GM18520 (cell line): ENCODE measurements at regions not wholly inside any gene's neighbourhood (a gene's known extent, or its start where the extent isn't known, plus 50 kb on each side); places are given as distances from the start of the nearest gene placed in this dataset.

Source experiments
- ATAC-seq: cut with Tn5 transposase; IDR thresholded peaks from one replicate; pipeline ENCODE4 v1.9.1; 2021; ENCODE audit not compliant: unreplicated experiment

- no peak for ATAC-seq
These were observed 182.1 kb downstream of the MRPL39 start for GRCh38 chr21:25425156-25425555.

GRCh38 chr21:25424634-25425033 is 182.6 kb downstream of the MRPL39 start:
- no peak for ATAC-seq

- no peak for ATAC-seq
These were observed 183.2 kb downstream of the MRPL39 start for GRCh38 chr21:25424048-25424447.

GRCh38 chr21:25422610-25423608 is 184.4 kb downstream of the MRPL39 start:
- ATAC-seq, result no peak

- ATAC-seq, result peak; percentile 56
These were observed 185.8 kb downstream of the MRPL39 start for GRCh38 chr21:25421321-25422028.

- no peak for ATAC-seq
These were observed 186.4 kb downstream of the MRPL39 start for GRCh38 chr21:25420831-25421230.

- no peak for ATAC-seq
These were observed 190.6 kb downstream of the MRPL39 start for GRCh38 chr21:25416669-25417068.

GRCh38 chr21:25412100-25412499 is 195.2 kb downstream of the MRPL39 start:
- ATAC-seq, result no peak

- ATAC-seq, result no peak
These were observed 197.3 kb downstream of the MRPL39 start for GRCh38 chr21:25409978-25410377.

GRCh38 chr21:25408666-25409065 is 198.6 kb downstream of the MRPL39 start:
- no peak for ATAC-seq

GRCh38 chr21:25406887-25407579 is 200.2 kb downstream of the MRPL39 start:
- ATAC-seq, result no peak

GRCh38 chr21:25405984-25406383 is 201.3 kb downstream of the MRPL39 start:
- no peak for ATAC-seq

- no peak for ATAC-seq
These were observed 204.9 kb downstream of the MRPL39 start for GRCh38 chr21:25402134-25402961.

GRCh38 chr21:25400427-25400826 is 206.9 kb downstream of the MRPL39 start:
- ATAC-seq, result no peak

GRCh38 chr21:25398630-25399029 is 208.7 kb downstream of the MRPL39 start:
- ATAC-seq, result no peak

GRCh38 chr21:25396135-25396711 is 211.1 kb downstream of the MRPL39 start:
- peak; percentile 86 for ATAC-seq

- ATAC-seq, result no peak
These were observed 215.5 kb downstream of the MRPL39 start for GRCh38 chr21:25391777-25392176.

GRCh38 chr21:25390701-25391100 is 216.6 kb downstream of the MRPL39 start:
- ATAC-seq, result no peak

GRCh38 chr21:25387665-25388064 is 219.6 kb downstream of the MRPL39 start:
- no peak for ATAC-seq

- ATAC-seq, result no peak
These were observed 221.3 kb downstream of the MRPL39 start for GRCh38 chr21:25385911-25386474.
